DMS53 (cell line): ENCODE measurements at regions not wholly inside any gene's neighbourhood (a gene's known extent, or its start where the extent isn't known, plus 50 kb on each side); places are given as distances from the start of the nearest gene placed in this dataset.
A peak's percentile ranks its signal among the peaks of the same experiment; 100 is the strongest.
"Not testable (repeated sequence)": the region's sequence is repeated elsewhere in the genome, so short reads cannot be mapped to it uniquely, and the experiment has no call there.

ENCODE experiments used
- DNase-seq: peaks from one replicate; lab custom pipeline; 2025; lab: John Stamatoyannopoulos, UW

DNA sequence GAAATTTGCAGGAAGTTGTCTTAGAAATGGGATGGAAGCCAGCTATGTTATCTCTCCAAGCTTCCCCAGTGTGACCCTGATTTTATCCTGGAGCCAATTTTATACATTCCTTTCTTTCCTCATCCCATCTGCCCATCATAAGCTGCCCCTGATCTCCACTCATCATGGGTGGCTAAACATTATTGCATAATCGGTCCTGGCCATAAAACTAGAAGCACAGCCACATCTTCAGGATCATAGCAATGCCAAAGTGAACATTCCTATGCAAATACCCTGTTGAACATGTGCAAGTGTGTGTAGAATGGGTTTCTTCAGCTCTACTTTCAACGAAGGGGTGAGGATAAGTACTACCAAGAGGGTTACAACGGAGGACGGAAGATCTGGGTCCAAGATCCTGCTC lies 50.6 kb upstream of the COG2 start:
- DNase-seq: no peak

DNA sequence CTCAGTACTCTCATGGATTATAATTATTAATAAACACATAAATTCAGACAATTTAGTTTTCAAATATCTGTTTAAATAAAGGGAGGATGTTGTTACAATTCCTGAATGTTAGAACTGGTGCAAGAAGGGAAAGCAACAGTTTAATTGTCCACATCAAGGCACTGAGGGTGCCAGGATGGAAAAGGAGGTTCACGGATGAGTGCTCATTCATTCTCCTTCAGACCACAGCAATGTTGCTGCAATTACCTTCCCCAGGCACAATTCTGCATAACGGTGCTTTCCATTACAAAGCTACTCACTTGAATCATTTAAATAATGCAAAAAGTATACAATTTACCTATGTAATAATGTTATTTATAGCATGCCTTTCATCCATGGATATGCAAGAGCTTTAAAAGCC lies 52.3 kb upstream of the COG2 start:
- DNase-seq: no peak

DNA sequence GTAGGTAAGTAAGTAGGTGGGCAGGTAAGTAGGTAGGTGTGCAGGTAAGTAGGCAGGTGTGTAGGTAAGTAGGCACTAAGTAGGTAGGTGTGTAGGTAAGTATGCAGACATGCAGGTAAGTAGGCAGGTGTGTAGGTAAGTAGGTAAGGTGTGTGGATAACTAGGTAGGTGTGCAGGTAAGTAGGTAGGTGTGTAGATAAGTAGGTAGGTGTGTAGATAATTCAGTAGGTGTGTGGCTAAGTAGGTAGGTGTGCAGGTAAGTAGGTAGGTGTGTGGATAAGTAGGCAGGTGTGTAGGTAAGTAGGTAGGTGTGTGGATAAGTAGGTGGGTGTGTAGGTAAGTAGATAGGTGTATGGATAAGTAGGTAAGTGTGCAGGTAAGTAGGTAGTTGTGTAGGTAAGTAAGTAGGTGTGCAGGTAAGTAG lies 53.9 kb upstream of the COG2 start:
- DNase-seq: no peak

DNA sequence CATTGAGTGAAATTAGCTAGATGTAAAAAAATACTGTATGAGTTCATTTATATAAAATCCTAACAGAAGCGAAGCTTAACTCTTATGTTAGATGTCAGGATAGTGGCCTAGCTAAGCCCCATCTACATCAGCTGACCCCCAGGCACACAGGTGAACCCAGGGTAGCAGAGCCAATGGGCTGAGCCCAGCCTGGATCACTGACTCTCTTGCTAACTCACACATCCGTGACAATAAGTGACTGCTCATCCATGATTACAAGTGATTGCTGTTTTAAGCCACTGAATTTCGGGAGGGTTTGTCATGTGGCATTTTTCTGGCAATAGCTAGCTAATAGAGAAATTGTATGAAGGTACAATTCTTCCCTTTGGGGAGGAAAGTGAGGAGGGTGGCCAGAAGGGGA lies 55.2 kb upstream of the COG2 start:
- DNase-seq: no peak

DNA sequence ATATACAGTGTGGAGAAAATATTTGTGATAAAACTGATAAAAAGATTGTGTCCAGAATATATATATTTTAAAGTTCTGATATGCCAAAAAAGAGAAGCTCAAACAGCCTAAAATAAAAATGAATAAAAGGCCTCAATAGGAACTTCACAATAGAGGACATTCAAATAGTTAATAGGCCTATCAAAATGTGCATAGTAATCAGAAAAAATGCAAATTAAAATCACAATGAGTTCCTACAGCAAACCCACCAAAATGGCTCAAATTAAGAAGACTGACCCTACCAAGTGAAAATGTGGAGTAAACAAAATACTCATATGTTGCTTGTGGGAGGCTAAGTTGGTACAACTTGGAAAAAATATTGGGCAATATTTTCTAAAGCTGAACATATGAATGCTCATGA lies 57.6 kb upstream of the COG2 start:
- DNase-seq: no peak

DNA sequence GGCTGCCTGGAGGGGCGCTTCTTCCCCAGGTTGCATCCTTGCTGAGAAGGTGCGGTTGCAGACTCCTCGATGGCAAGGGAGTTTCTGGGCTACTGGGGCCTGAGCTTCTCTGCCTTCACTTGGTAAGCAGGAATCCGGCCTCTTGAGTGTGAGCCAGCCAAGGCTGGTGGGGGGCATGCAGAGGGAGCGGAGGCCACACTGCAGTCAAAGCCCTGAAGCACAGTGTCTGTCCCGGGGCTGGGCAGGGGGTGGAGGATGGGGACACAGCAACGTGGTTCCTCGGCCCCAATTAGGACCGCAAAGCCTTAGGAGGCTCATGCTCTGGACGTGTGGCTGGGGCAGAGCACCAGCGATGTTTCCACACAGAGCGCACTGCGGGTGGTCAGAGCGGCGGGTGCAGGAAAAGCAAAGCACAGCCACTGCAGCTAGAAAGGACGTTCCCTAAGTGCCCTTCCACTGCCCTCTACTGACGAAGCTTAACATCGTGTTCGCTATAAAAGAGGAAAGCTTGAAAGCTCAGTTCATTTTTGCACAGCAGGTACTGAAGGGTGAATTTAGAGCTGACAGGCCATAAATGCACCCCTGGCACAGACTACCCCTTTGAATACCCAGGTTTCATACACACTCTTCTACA lies 60.7 kb upstream of the COG2 start:
- peak; percentile 82 for DNase-seq

DNA sequence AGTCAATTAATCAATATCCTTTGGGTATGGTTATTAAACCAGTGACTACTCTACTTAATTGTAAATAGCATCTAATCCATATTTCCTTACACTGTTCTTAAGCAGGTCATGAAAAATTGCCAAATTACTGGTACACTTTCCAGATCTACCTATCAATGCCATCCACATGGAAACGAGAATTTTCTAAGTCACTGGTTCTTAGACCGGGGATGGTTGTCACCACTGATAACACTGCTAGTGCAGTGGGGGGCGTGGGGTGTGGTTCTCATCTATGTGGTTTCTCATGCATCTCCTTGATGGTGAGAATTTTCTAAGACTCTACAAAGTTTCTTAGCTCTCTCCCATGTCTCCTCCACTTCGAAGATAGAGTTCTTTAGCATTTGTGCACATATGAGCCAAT lies 63.7 kb upstream of the COG2 start:
- DNase-seq: no peak

DNA sequence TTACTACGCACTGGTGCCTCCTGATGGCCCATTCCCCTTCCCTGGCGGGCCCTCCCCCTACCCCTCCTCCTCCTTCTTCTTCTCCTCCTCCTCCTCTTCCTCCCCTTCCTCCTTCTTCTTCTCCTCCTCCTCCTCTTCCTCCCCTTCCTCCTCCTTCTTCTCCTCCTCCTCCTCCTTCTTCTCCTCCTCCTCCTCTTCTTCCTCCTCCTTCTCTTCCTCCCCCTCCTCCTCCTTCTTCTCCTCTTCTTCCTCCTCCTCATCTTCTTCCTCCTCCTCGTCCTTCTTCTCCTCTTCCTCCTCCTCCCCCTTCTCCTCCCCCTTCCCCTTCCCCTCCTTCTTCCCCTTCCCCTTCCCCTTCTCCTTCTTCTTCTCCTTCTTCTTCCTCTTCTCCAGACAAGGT lies 64.7 kb upstream of the COG2 start:
- DNase-seq: no peak

DNA sequence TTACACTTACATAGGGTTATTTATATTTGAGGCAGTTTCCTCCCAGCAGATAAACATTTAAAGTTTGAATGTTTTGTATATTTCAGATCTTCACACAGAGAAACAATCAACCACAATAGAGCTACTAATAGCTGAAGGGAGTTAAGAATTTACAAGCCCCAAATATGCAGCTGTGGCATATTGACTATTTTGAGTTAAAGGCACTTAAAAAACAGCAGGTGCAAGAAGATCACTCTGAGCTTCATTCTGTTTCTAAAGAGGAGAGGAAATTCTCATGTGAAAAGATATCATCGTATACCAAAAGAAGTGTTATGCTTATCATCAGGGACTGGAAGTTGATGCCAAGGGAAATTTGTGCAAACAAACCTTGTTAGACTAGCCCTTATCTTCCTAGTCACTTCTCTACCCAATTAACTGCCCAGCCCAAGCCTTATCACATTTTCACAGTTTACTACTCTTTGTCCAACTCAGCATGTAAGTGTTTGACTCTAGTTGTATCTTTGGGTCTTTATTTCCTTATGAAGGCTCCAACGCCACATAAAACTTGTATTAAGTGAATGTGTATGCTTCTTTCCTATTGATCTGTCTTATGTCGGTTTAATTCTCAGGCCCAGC lies 66.3 kb upstream of the COG2 start:
- no peak for DNase-seq

DNA sequence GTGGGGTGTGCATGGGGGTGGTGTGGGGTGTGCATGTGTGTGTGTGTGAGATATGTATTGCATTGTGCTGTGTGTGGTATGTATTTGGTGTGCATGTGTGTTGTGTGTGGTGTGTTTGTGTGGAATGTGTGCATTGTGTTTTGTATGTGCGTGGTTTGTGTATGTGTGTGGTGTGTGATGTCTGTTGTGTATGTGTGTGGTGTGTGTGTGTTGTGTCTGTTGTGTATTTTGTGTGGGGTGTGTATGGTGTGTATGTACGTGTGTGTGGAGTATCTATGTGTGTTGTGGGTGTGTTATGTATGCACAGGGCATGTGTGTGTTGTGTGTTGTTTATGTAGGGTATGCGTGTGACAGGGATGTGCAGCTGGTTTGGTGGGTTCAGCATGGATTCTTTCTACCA lies 67.8 kb upstream of the COG2 start:
- DNase-seq: no peak

DNA sequence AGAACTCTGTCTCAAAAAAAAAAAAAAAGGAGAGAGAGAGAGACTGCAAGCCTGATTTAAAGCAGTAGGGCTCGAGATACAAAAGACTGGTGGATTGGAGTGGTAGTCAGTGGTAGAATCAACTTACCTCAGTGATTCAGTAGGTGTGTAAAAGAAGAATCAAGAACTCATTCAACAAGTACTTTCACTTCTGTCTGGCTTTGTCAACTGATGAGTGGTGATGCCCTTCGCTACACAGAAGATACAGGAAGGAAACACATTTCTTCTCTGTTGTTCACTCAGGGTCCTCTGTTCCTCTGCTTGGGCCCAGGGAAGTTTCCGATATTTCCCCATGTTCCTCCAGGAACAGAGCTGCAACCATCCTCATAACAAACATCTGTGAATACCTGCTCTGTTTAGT lies 68.6 kb upstream of the COG2 start:
- no peak for DNase-seq

DNA sequence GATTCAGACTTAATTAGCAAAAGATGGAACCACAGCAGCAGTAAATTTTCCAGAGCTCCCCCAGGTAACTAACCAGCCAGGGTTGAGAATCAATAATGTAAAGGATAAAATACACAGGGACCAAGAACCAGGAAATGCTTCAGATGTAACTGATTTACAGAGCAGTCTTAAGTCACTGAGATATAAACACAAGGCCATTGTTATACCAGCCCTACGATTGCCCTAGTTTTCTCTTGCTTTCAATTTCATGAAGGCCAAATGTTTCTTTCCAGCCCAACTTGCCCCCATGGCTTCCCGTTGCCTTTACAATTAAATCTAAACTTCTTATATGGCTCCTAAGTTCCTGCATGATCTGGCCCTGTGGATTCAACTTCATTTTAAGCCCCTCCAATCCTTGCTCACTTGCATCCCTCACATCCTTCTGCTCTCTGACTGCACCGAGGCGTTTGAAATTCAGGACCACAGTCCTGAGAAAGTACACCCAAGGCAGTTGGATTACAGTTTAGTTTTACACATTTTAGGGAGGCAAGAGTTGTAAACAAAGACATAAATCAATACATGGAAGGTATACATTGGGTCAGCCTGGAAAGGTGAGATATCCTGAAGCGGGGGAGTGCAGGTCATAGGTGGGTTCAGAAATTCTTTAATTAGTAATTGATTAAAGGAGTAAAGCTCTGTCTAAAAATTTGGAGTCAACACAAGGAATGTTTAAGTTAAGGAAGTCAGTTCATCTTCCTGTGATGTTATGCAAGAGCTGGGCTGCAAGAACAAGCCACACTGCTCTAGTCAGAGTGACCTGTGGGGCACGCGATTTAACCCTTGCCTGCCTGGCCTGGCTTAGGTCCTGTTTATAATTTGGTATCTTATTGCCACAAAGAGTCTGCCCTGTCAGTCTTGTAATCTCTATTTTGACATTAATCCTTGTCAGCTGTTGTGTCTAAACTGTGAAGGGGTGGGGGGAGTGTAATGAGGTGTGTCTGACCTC lies 69.9 kb upstream of the COG2 start:
- DNase-seq: peak; percentile 72

DNA sequence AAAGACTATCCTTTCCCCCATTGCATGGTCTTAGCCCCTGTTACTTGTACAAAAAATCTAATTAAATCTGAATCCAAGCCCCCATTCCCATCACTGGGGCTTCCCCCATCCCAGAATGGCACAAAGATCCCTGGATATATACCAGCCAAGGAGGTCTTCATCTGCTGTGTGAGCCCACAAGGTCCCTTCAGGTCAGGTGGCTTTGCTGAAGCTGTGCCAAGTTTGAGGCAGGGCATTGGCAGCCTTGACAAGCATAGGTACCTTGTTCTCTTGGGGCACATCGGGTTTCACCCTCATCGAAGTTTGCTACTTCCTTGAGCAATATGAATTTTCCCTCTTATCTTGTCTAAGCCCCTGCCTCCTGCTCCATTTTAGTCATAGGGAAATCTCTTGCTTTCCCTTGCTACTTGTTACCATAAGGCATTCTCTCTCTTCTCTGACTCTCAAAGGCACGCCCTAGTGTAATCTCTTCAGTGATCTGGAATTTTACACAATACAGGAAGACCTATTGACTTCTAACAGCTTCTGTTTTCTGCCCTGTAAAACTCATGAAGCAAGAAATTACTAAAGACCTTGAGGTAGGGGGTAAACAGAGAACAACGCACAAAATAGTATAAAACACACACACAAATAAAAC lies 71.4 kb upstream of the COG2 start:
- no peak for DNase-seq

DNA sequence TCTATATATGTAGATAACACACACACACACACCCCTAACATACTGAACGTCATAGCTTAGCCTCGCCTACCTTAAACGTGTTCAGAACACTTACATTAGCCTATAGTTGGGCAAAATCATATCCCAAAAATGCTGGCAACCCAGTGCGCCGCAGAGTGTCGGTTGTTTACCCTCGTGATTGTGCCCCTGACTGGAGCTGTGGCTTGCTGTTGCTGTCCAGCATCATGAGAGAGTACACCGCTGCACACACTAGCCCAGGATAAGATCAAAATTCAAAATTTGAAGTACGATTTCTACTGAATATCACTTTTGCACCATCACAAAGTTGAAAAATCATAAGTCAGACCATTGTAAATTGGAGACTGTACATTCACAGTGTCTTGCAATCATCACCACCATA lies 73.1 kb upstream of the COG2 start:
- no peak for DNase-seq

DNA sequence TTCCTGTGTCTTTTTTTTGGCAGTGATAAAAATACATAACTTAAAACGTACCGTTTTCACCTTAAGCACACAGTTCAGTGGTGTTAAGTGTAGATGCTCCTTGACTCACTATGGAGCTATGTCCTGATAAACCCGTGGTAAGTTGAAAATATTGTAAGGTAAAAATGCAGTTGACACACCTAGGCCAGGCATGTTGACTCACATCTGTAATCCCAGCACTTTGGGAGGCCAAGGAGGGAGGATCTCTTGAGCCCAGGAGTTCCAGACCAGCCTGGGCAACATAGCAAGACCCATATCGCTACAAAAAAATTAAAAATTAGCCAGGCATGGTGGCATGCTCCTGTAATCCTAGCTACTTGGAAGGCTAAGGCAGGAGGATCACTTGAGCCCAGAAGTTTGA lies 73.6 kb upstream of the COG2 start:
- no peak for DNase-seq

DNA sequence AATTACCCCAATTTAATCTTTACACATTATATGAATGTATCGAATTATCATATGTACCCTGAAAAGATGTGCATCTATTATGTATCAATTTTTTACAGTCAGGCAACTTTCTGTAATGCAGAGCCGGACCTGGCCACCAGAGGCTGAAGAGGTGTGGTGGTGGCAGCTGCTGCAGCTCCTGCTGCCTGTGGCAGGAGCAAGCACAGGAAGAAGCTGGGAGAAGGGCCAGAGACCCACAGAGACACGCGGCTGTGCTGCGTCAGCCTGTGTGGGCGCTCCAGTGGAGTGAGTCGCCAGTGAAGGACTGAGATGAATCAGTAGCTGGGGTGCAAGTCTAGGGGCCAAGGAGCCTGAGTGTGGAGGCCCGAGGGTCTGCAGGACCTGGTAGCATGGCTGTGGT lies 74.3 kb upstream of the COG2 start:
- DNase-seq: peak; percentile 56

DNA sequence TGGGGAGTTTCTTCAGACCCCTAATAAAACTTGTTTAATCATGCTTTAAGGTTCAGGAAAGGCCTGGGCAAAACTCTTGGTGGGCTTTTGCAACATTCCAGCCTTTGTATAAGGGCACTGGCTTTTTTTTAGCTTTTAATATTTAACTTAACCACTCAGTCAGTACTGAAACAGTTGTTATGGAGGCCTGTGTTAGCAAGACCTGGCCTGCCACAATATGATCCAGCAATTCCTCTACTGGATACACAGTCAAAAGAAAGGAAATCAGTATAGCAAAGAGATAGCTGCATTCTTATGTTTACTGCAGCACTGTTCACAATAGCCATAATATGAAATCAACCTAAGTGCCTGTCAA lies 75.1 kb upstream of the COG2 start:
- no peak for DNase-seq

DNA sequence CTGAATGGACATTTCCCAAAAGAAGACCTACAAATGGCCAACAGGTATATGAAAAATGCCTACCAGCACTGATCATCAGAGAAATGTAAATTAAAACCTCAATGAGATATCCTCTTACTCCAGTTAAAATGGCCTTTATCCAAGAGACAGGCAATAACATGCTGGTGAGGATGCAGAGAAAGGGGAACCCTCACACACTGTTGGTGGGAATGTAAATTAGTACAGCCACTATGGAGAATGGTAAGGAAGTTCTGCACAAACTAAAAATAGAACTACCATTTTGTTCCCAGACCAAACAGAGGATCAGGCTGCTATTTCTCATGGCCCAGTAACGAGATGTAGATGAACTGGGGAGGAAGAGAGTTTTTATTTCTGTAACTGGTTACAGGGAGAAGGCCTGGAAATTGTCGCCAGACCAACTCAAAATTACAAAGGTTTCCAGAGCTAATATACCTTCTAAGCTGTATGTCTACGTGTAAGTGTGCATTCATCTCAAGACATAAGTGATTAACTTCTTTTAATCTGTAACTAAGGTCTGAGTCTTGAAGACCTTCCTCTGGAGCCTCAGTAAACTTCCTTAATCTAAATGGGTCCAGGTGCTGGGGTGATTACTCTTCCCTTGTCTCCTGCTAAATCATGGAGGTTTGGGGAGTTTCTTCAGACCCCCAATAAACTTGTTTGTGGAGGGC lies 75.6 kb upstream of the COG2 start:
- not testable (repeated sequence) for DNase-seq

DNA sequence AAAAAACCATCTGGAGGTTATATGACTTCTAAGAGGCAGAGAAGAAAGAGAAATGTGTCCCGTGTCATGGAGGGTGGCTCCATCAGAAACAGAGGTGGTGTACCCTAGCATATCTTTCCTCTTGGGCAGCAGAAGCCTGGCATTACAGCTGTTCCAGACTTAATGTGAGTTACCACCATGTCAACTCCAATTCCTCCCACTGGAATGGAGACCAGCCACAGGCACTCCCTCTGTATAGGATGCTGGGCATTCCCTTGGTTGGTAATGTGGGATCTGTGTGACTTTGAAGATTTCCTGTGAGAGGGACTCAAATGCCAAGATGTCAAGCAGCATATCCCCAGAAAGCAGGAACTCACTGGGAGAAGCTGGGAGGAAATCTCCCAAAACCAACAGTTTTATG lies 77.1 kb upstream of the COG2 start:
- no peak for DNase-seq

DNA sequence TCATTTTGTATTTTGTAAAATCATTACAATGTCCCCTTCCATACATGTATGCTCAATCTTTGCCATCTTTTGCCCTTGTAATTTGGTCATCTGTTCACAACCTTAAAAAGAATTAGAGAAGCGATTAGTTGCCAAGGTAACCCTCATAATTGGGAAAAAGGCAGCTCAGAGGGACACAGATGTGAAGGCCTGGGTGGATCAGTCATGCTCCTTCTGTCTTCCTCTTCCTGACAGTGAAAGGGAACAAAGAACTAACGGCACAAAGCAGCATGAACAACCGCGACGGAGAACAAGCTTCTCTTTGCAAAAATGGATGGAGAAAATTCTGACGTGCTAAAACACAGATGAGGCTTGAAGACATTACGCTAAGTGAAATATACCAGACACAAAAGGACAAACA lies 78.7 kb upstream of the COG2 start:
- DNase-seq: no peak

DNA sequence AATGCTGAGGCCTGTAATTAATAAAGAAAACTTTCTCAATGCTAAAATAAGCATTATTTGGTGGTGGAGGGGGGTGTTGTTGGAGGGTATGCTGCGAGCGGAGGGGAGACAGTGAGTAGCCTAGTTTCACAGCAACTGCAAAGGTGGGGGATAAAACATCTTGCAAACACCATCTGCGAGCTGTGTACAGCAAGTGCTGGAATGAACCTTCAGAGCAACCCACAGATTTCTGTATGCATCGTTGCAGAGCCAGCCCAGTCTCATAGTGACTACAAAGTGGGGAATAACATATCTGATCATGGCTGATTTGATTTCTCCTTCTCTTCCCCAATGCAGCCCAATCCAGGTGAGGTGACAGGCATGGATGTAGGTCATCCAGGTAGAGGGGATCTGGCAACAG lies 80.7 kb upstream of the COG2 start:
- DNase-seq: no peak

DNA sequence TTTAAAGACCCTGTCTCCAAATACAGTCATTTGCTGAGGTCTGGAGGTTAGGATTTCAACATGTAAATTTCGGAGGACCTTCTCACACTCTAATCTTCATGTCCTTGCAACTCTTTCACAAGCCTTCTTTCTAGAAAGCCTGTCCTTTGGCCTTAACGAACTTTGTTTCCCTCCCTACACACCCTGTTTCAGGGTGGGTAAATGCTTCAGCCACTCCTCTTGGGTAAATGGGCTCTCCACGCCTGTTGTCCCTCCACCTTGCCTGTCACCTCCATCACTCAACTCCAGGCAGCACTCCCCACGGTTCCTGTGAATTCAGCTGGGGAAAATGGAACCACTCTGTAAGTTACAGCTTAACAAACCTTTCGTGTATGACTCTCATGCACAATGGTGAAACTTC lies 84.0 kb upstream of the COG2 start:
- DNase-seq: no peak
